DMS153 treated with DMSO at 0.1 percent for 48 hours (cell line): ENCODE measurements at regions not wholly inside any gene's neighbourhood (a gene's known extent, or its start where the extent isn't known, plus 50 kb on each side); places are given as distances from the start of the nearest gene placed in this dataset.
"Not testable (repeated sequence)": the region's sequence is repeated elsewhere in the genome, so short reads cannot be mapped to it uniquely, and the experiment has no call there.

Experiments used
- DNase-seq: peaks from one replicate; lab custom pipeline; 2025; ENCODE audit not compliant: unreplicated experiment; lab: John Stamatoyannopoulos, UW

- no peak for DNase-seq
Observed at GRCh38 chr17:77798031-77798430, 160.5 kb upstream of the TNRC6C start.

GRCh38 chr17:77798481-77798880 lies 160.0 kb upstream of the TNRC6C start:
- DNase-seq, result no peak

- no peak for DNase-seq
Observed at GRCh38 chr17:77800816-77801215, 157.7 kb upstream of the TNRC6C start.

- no peak for DNase-seq
Observed at GRCh38 chr17:77801545-77802332, 156.8 kb upstream of the TNRC6C start.

GRCh38 chr17:77802333-77802615 lies 156.2 kb upstream of the TNRC6C start:
- DNase-seq, result no peak

GRCh38 chr17:77802811-77803220 lies 155.7 kb upstream of the TNRC6C start:
- DNase-seq, result peak; percentile 65

- no peak for DNase-seq
Observed at GRCh38 chr17:77803726-77804125, 154.8 kb upstream of the TNRC6C start.

GRCh38 chr17:77804796-77805426 lies 153.6 kb upstream of the TNRC6C start:
- no peak for DNase-seq

- DNase-seq, result not testable (repeated sequence)
Observed at GRCh38 chr17:77805970-77806369, 152.5 kb upstream of the TNRC6C start.

GRCh38 chr17:77807051-77807745 lies 151.3 kb upstream of the TNRC6C start:
- no peak for DNase-seq

- no peak for DNase-seq
Observed at GRCh38 chr17:77807746-77808441, 150.6 kb upstream of the TNRC6C start.

- no peak for DNase-seq
Observed at GRCh38 chr17:77808686-77809425, 149.6 kb upstream of the TNRC6C start.

GRCh38 chr17:77809814-77810213 lies 148.7 kb upstream of the TNRC6C start:
- DNase-seq, result no peak

GRCh38 chr17:77810536-77810935 lies 148.0 kb upstream of the TNRC6C start:
- DNase-seq, result no peak

GRCh38 chr17:77811521-77811920 lies 147.0 kb upstream of the TNRC6C start:
- DNase-seq, result no peak

GRCh38 chr17:77814091-77814772 lies 144.3 kb upstream of the TNRC6C start:
- no peak for DNase-seq

- DNase-seq, result no peak
Observed at GRCh38 chr17:77815127-77815905, 143.2 kb upstream of the TNRC6C start.

- no peak for DNase-seq
Observed at GRCh38 chr17:77817953-77818352, 140.6 kb upstream of the TNRC6C start.

- DNase-seq, result no peak
Observed at GRCh38 chr17:77819497-77819896, 139.0 kb upstream of the TNRC6C start.

GRCh38 chr17:77821114-77821513 lies 137.4 kb upstream of the TNRC6C start:
- DNase-seq, result peak; percentile 10
